Neuronal stem cell (in vitro differentiated cells): ENCODE measurements at regions not wholly inside any gene's neighbourhood (a gene's known extent, or its start where the extent isn't known, plus 50 kb on each side); places are given as distances from the start of the nearest gene placed in this dataset.
"Not testable (repeated sequence)": the region's sequence is repeated elsewhere in the genome, so short reads cannot be mapped to it uniquely, and the experiment has no call there.

Experiments used
- DNase-seq: peaks from one replicate; pipeline ENCODE4 v3.0.0-alpha.2; 2013; ENCODE audit warnings: low spot score
- H2AFZ ChIP-seq: one replicate; pipeline ENCODE4 v1.6.1; 2013; ENCODE audit warnings: mild to moderate bottlenecking, low read length, inconsistent platforms
- H2AK5ac ChIP-seq: 2 replicates; pipeline ENCODE4 v1.6.1; 2013; ENCODE audit warnings: low read depth, mild to moderate bottlenecking, inconsistent platforms, low read length, moderate library complexity, mixed read lengths
- H2BK120ac ChIP-seq: 2 replicates; pipeline ENCODE4 v1.6.1; 2013; ENCODE audit warnings: low read depth, mild to moderate bottlenecking, inconsistent platforms, low read length, moderate library complexity, mixed read lengths
- H2BK12ac ChIP-seq: one replicate; pipeline ENCODE4 v1.6.1; 2013; ENCODE audit warnings: low read length, inconsistent platforms
- H2BK15ac ChIP-seq: 2 replicates; pipeline ENCODE4 v1.6.1; 2013; ENCODE audit warnings: mild to moderate bottlenecking, low read length, inconsistent platforms, mixed read lengths
- H2BK5ac ChIP-seq: one replicate; pipeline ENCODE4 v1.6.1; 2013; ENCODE audit warnings: inconsistent platforms, mild to moderate bottlenecking, low read length, moderate library complexity
- H3K14ac ChIP-seq: one replicate; pipeline ENCODE4 v1.6.1; 2013; ENCODE audit warnings: low read length, inconsistent platforms
- H3K18ac ChIP-seq: 2 replicates; pipeline ENCODE4 v1.6.1; 2013; ENCODE audit warnings: low read length, inconsistent platforms
- H3K23ac ChIP-seq: 2 replicates; pipeline ENCODE4 v1.6.1; 2013; ENCODE audit warnings: low read depth, mild to moderate bottlenecking, mixed read lengths, low read length, inconsistent platforms; ENCODE audit not compliant: poor library complexity
- H3K27ac ChIP-seq: replicated peaks from 3 replicates; pipeline ENCODE4 v1.5.1; 2013; ENCODE audit warnings: low read length, inconsistent platforms
- H3K27me3 ChIP-seq, 3 experiments: 2 replicates each; pipeline ENCODE4 v1.6.1; 2013; ENCODE audit warnings: low read length in 3 of 3, mild to moderate bottlenecking in 2 of 3, inconsistent platforms in 1 of 3, low read depth in 1 of 3, mixed read lengths in 1 of 3, moderate library complexity in 1 of 3; ENCODE audit not compliant: control insufficient read depth in 3 of 3, insufficient read depth in 3 of 3
- H3K36me3 ChIP-seq, 2 donors: replicated peaks in 1 of 2; 2 replicates each; pipeline ENCODE4 v1.6.1; 2013; ENCODE audit warnings: low read length in 2 of 2; ENCODE audit not compliant: control insufficient read depth in 2 of 2, insufficient read depth in 2 of 2
- H3K4ac ChIP-seq: 2 replicates; pipeline ENCODE4 v1.6.1; 2013; ENCODE audit warnings: inconsistent platforms, mild to moderate bottlenecking, low read length, moderate library complexity
- H3K4me1 ChIP-seq, 2 donors: 1 replicate in 1 of 2; 2 replicates in 1 of 2; pipeline ENCODE4 v1.6.1; 2013; ENCODE audit warnings: low read length in 2 of 2, low read depth in 1 of 2; ENCODE audit not compliant: control insufficient read depth in 2 of 2, insufficient read depth in 1 of 2
- H3K4me2 ChIP-seq: one replicate; pipeline ENCODE4 v1.6.1; 2013; ENCODE audit warnings: mild to moderate bottlenecking, low read length, inconsistent platforms; ENCODE audit not compliant: insufficient read depth, poor library complexity, severe bottlenecking
- H3K4me3 ChIP-seq, 2 donors: 2 replicates each; pipeline ENCODE4 v1.5.1; 2013; ENCODE audit warnings: low read length in 2 of 2, mild to moderate bottlenecking in 2 of 2, inconsistent platforms in 1 of 2, moderate library complexity in 1 of 2
- H3K79me1 ChIP-seq: one replicate; pipeline ENCODE4 v1.6.1; 2013; ENCODE audit warnings: low read depth, mild to moderate bottlenecking, inconsistent platforms, low read length, moderate library complexity
- H3K9ac ChIP-seq: one replicate; pipeline ENCODE4 v1.6.1; 2013; ENCODE audit warnings: mild to moderate bottlenecking, low read depth, low read length, inconsistent platforms; ENCODE audit not compliant: poor library complexity
- H3K9me3 ChIP-seq, 2 donors: replicated peaks in 1 of 2; 2 replicates each; pipeline versions ENCODE3 to v1.6.1; 2013; ENCODE audit warnings: low read length in 2 of 2, mild to moderate bottlenecking in 2 of 2, inconsistent platforms in 1 of 2, low read depth in 1 of 2, mixed read lengths in 1 of 2, moderate library complexity in 1 of 2; ENCODE audit not compliant: control insufficient read depth in 2 of 2, insufficient read depth in 1 of 2
- H4K8ac ChIP-seq: one replicate; pipeline ENCODE4 v1.6.1; 2013; ENCODE audit warnings: low read depth, mild to moderate bottlenecking, inconsistent platforms, low read length, moderate library complexity
- H4K91ac ChIP-seq: one replicate; pipeline ENCODE4 v1.6.1; 2013; ENCODE audit warnings: low read length, low read depth, mild to moderate bottlenecking, inconsistent platforms; ENCODE audit not compliant: poor library complexity
- WGBS, 2 donors: extraction: QIAGEN DNeasy Blood & Tissue Kit; methylation state at CpG; one replicate each; pipeline ENCODE4 v1.1.7; 2013; ENCODE audit warnings: missing lambda C conversion rate in 2 of 2, mixed read lengths in 1 of 2; ENCODE audit not compliant: insufficient read length in 2 of 2, insufficient replicate concordance in 1 of 2; ENCODE audit errors: extremely low coverage in 2 of 2; 5-methylcytosine and 5-hydroxymethylcytosine counted together

DNA sequence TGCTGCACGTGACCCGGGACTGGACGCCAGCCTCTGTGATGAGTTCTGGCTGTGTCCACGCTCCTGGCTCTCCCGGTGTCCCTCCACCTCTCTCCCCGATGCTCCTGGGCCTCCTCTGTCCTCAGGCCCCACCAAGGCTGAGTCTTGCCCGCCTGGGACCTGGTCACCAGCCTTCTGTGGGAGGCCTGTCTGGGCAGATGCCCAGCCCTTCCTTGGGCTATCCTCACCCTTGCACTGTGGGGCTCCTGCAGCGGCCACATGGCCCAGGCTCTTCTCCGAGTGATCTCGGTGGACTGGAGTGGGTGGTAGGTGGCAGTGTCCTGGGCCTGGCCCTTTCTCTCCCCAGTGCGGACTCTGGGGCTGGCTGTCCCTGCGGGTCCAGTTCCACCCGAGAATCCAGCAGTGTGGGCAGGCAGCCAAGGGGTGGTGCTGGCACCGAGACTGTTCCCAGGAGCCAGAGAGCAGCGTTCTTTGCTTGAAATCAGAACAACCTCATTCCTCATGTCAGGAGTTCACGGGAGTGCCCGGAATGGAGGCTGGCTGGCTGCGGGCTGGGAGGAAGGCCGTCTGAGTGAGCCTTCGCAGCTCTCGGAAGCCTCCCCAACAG lies 94.6 kb downstream of the TMEM121 start:
- H3K14ac ChIP-seq, H4K8ac ChIP-seq, H2BK120ac ChIP-seq, H2AK5ac ChIP-seq, H2BK15ac ChIP-seq, H3K9ac ChIP-seq, H3K79me1 ChIP-seq, H3K4me1 ChIP-seq, H3K18ac ChIP-seq, H2BK5ac ChIP-seq, H3K4me2 ChIP-seq, H2AFZ ChIP-seq, H2BK12ac ChIP-seq, H3K4ac ChIP-seq, H3K36me3 ChIP-seq, H3K23ac ChIP-seq, H4K91ac ChIP-seq, H3K4me3 ChIP-seq, DNase-seq, H3K27ac ChIP-seq: not testable (repeated sequence)
- Histone ChIP-seq H3K9me3 (peaks cover 0 to 24% of the 10 kb centered on the region in 2 donors), H3K27me3 (peaks cover 2 to 39% (median 3%) of the 10 kb centered on the region in 3 experiments)
- no CpG with 5 or more reads among the region's 21 CpGs for WGBS, 2 donors

DNA sequence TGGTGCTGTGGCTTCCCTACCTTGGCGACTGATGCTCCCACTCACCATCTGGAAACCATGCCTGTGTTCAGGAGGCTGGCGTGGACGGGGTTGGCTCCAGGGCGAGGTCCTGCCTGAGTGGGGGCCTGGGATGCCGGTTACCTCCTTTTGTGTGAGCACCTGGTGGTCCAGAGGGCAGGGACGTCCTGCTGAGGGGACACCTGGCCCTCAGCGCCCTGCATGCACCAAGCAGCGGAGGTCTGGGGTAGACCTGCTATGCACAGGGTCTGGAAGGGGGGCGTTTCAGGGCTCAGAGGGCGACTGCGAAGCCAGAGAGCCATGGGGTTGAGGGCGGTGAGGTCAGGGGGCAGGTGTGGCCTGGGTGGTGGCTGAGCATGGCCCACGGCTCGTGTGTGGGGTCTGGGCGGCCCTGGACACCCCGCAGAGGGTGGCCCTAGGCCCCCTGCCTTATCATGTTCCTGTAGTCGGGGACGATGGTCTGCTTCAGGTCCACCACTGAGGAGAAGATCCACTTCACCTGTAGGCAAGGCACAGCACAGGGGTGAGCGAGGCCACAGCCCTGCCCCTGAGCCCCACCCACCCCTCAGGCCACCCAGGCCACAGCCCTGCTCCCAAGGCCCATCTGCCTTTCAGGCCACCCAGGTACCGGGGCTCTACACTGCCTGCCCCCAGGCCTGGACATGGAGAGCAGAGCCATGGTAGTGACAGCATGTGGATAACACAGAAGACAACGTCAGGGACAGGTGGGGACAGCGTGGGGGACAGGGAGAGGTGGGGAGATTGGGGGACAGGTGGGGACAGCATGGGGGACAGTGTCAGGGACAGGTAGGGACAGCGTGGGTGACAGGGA lies 95.3 kb downstream of the TMEM121 start:
- Histone ChIP-seq H3K9me3 (peaks cover 0 to 21% of the 10 kb centered on the region in 2 donors), H3K4me3 (peak overlapping the region in 1 of 2 donors; percentile 40), H4K91ac (peak overlapping the region; percentile 3), H3K27me3 (peaks cover 2 to 35% (median 3%) of the 10 kb centered on the region in 3 experiments)
- not testable (repeated sequence) for H2BK5ac ChIP-seq, H4K8ac ChIP-seq, H3K4ac ChIP-seq, H2BK15ac ChIP-seq, H2BK12ac ChIP-seq, H2AFZ ChIP-seq, DNase-seq, H2AK5ac ChIP-seq, H3K79me1 ChIP-seq, H3K4me1 ChIP-seq, H3K18ac ChIP-seq, H2BK120ac ChIP-seq, H3K36me3 ChIP-seq, H3K14ac ChIP-seq, H3K23ac ChIP-seq, H3K27ac ChIP-seq, H3K9ac ChIP-seq, H3K4me2 ChIP-seq
- WGBS, 2 donors = no CpG with 5 or more reads among the region's 23 CpGs

DNA sequence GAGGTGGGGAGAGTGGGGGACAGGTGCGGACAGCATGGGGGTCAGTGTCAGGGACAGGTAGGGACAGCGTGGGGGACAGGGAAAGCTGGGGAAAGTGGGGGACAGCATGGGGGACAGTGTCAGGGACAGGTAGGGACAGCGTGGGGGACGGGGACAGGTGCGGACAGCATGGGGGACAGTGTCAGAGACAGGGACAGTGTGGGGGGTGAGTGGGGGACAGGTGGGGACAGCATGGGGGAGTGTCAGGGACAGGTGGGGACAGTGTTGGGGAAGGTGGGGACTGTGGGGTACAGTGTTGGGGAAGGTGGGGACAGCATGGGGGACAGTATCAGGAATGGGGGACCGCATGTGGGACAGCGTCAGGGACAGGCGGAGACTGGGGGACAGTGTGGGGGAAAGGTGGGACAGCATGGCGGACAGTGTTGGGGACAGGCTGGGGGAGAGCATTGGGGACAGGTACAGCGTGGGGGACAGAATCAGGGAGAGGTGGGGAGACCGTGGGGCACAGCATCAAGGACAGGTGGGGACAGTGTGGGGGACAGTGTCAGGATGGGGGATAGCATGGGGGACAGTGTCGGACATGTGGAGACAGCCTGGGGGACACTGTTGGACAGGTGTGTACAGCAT lies 96.1 kb downstream of the TMEM121 start:
- Histone ChIP-seq H3K27ac (no peak overlapping the region), H3K4me1 (no peaks in the 10 kb centered on the region), H4K91ac (peak overlapping the region; percentile 3), H3K36me3 (no peaks in the 10 kb centered on the region), H2AFZ (no peak overlapping the region), H2AK5ac (no peak overlapping the region), H3K18ac (no peak overlapping the region), H2BK15ac (no peak overlapping the region), H4K8ac (peak overlapping the region; percentile 4), H3K4me3 (peak overlapping the region in 1 of 2 donors; percentile 42), H3K4me2 (no peak overlapping the region), H3K4ac (no peak overlapping the region), H3K9ac (no peak overlapping the region), H3K9me3 (peaks cover 0 to 13% of the 10 kb centered on the region in 2 donors), H3K27me3 (peaks cover 0 to 35% (median under 1%) of the 10 kb centered on the region in 3 experiments), H3K23ac (peak overlapping the region; percentile 85), H2BK120ac (no peak overlapping the region), H2BK5ac (no peak overlapping the region), H3K14ac (no peak overlapping the region), H3K79me1 (peaks cover 2% of the 10 kb centered on the region), H2BK12ac (no peak overlapping the region)
- no peak for DNase-seq
- no CpG with 5 or more reads among the region's 12 CpGs for WGBS, 2 donors

DNA sequence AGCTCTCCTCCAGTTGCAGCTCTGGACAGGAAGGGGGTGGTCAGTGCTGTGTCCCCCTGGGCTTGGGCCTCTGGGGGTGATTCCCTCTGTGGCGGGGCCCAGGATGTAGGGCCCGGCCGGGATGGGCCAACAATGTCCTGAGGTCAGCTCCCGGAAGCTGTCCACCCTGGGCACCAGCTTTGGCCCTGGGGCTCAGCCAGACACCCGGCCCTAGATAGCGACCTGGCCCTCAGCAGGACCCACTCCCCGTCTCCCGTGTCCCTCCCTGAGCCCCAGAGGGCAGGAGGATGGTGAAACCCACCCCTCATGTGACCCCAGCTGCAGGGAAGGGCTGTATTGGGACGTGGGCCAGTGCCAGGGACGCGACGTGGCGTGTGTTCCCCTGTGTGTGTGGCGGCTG lies 96.8 kb downstream of the TMEM121 start:
- H3K14ac ChIP-seq, H3K79me1 ChIP-seq, H4K91ac ChIP-seq, H3K23ac ChIP-seq, H2AFZ ChIP-seq, H2BK5ac ChIP-seq, H3K4ac ChIP-seq, H2BK15ac ChIP-seq, H3K4me1 ChIP-seq, H2AK5ac ChIP-seq, H3K27ac ChIP-seq, H4K8ac ChIP-seq, H3K36me3 ChIP-seq, H3K18ac ChIP-seq, H3K4me2 ChIP-seq, H2BK120ac ChIP-seq, H2BK12ac ChIP-seq, H3K9ac ChIP-seq, DNase-seq, H3K4me3 ChIP-seq: not testable (repeated sequence)
- WGBS, 2 donors = no CpG with 5 or more reads among the region's 14 CpGs
- Histone ChIP-seq H3K27me3 (peaks cover 0 to 36% (median 0%) of the 10 kb centered on the region in 3 experiments), H3K9me3 (peaks cover 0 to 11% of the 10 kb centered on the region in 2 donors)
